GM10266 (cell line): ENCODE measurements at regions not wholly inside any gene's neighbourhood (a gene's known extent, or its start where the extent isn't known, plus 50 kb on each side); places are given as distances from the start of the nearest gene placed in this dataset.

ENCODE experiments used
- DNase-seq: peaks from one replicate; pipeline ENCODE4 v3.0.0; 2012; ENCODE audit errors: extremely low spot score
- CTCF ChIP-seq: IDR thresholded peaks from 2 replicates; pipeline ENCODE4 v1.5.1; 2012; ENCODE audit warnings: mild to moderate bottlenecking, low read depth; ENCODE audit not compliant: control insufficient read depth, insufficient read depth; ENCODE audit errors: missing control alignments

GRCh38 chr6:139591075-139591865, 216.8 kb upstream of the CITED2 start:
- TF ChIP-seq CTCF, result no peak
- no peak for DNase-seq

GRCh38 chr6:139590206-139590605, 215.8 kb upstream of the CITED2 start:
- no peak for DNase-seq
- no peak for TF ChIP-seq CTCF

GRCh38 chr6:139588734-139589593, 214.5 kb upstream of the CITED2 start:
- DNase-seq, result no peak
- TF ChIP-seq CTCF, result no peak

GRCh38 chr6:139588076-139588639, 213.7 kb upstream of the CITED2 start:
- TF ChIP-seq CTCF, result no peak
- DNase-seq, result no peak

- DNase-seq, result no peak
- TF ChIP-seq CTCF, result no peak
Observed at GRCh38 chr6:139587469-139587868, 213.0 kb upstream of the CITED2 start.

GRCh38 chr6:139586273-139586672, 211.8 kb upstream of the CITED2 start:
- DNase-seq, result no peak
- no peak for TF ChIP-seq CTCF
